ENCODE measurements at regions not wholly inside any gene's neighbourhood (a gene's known extent, or its start where the extent isn't known, plus 50 kb on each side); places are given as distances from the start of the nearest gene placed in this dataset.
"Not testable (repeated sequence)": the region's sequence is repeated elsewhere in the genome, so short reads cannot be mapped to it uniquely, and the experiment has no call there.

- H3K4me1 ChIP-seq (ENCODE audit: control insufficient read depth, extremely low read depth, insufficient read depth, low read length) = no peaks in the 10 kb centered on the region
- no peaks in the 10 kb centered on the region for H3K79me2 ChIP-seq (ENCODE audit: control insufficient read depth, insufficient read depth, low read length)
- TF ChIP-seq EZH2 (IDR thresholded peaks at IDR 0.05; ENCODE audit: low read length, missing control alignments) (no peak), CTCF (conservative IDR thresholded peaks at IDR 0.05 in 1 of 2, IDR thresholded peaks at IDR 0.05 in 1 of 2; ENCODE audit: low read depth in 1 of 2, low read length in 2 of 2) (no peak)
- no peaks in the 10 kb centered on the region for H3K36me3 ChIP-seq (ENCODE audit: control insufficient read depth, insufficient read depth, low read length)
- no peak overlapping the region for H3K4me3 ChIP-seq (replicated peaks in 1 of 4; ENCODE audit: control extremely low read depth in 1 of 4, insufficient read depth in 1 of 4, low read depth in 3 of 4, low read length in 4 of 4)
- no peaks in the 10 kb centered on the region for H3K9me3 ChIP-seq (ENCODE audit: control insufficient read depth, insufficient read depth, low read depth, low read length)
- no peak overlapping the region for H2AFZ ChIP-seq (ENCODE audit: low read length)
- H4K20me1 ChIP-seq (ENCODE audit: control insufficient read depth, extremely low read depth, insufficient read depth, low read length) = no peaks in the 10 kb centered on the region
- no peak for DNase-seq (ENCODE audit: low read depth in 2 of 2)
- H3K9ac ChIP-seq (ENCODE audit: insufficient read depth, low read length) = no peak overlapping the region
- H3K4me2 ChIP-seq (ENCODE audit: extremely low read depth, insufficient read depth, low read length) = no peak overlapping the region
- no peak overlapping the region for H3K27ac ChIP-seq (ENCODE audit: insufficient read depth, low read length)
- H3K27me3 ChIP-seq (ENCODE audit: control insufficient read depth, insufficient read depth, low read length) = peaks cover 2% of the 10 kb centered on the region
Observed at GRCh38 chr10:29228562-29228961, 60.3 kb upstream of the LYZL1 start.

GRCh38 chr10:29229258-29229705, 59.6 kb upstream of the LYZL1 start:
- Histone ChIP-seq H3K9me3 (ENCODE audit: control insufficient read depth, insufficient read depth, low read depth, low read length) (no peaks in the 10 kb centered on the region), H3K79me2 (ENCODE audit: control insufficient read depth, insufficient read depth, low read length) (no peaks in the 10 kb centered on the region), H3K4me1 (ENCODE audit: control insufficient read depth, extremely low read depth, insufficient read depth, low read length) (no peaks in the 10 kb centered on the region), H3K27me3 (ENCODE audit: control insufficient read depth, insufficient read depth, low read length) (peaks cover 2% of the 10 kb centered on the region), H3K4me2 (ENCODE audit: extremely low read depth, insufficient read depth, low read length) (no peak overlapping the region), H3K4me3 (replicated peaks in 1 of 4; ENCODE audit: control extremely low read depth in 1 of 4, insufficient read depth in 1 of 4, low read depth in 3 of 4, low read length in 4 of 4) (no peak overlapping the region), H3K27ac (ENCODE audit: insufficient read depth, low read length) (no peak overlapping the region), H3K36me3 (ENCODE audit: control insufficient read depth, insufficient read depth, low read length) (no peaks in the 10 kb centered on the region), H4K20me1 (ENCODE audit: control insufficient read depth, extremely low read depth, insufficient read depth, low read length) (no peaks in the 10 kb centered on the region), H2AFZ (ENCODE audit: low read length) (no peak overlapping the region), H3K9ac (ENCODE audit: insufficient read depth, low read length) (no peak overlapping the region)
- no peak for TF ChIP-seq CTCF (conservative IDR thresholded peaks at IDR 0.05 in 1 of 2, IDR thresholded peaks at IDR 0.05 in 1 of 2; ENCODE audit: low read depth in 1 of 2, low read length in 2 of 2)
- TF ChIP-seq EZH2 (IDR thresholded peaks at IDR 0.05; ENCODE audit: low read length, missing control alignments) = no peak
- no peak for DNase-seq (ENCODE audit: low read depth in 2 of 2)

GRCh38 chr10:29236910-29237309, 52.0 kb upstream of the LYZL1 start:
- not testable (repeated sequence) for H3K79me2 ChIP-seq (ENCODE audit: control insufficient read depth, insufficient read depth, low read length); H3K36me3 ChIP-seq (ENCODE audit: control insufficient read depth, insufficient read depth, low read length); H4K20me1 ChIP-seq (ENCODE audit: control insufficient read depth, extremely low read depth, insufficient read depth, low read length); H3K9me3 ChIP-seq (ENCODE audit: control insufficient read depth, insufficient read depth, low read depth, low read length); H3K4me2 ChIP-seq (ENCODE audit: extremely low read depth, insufficient read depth, low read length); H3K27me3 ChIP-seq (ENCODE audit: control insufficient read depth, insufficient read depth, low read length); H3K27ac ChIP-seq (ENCODE audit: insufficient read depth, low read length); H2AFZ ChIP-seq (ENCODE audit: low read length); H3K4me3 ChIP-seq (replicated peaks in 1 of 4; ENCODE audit: control extremely low read depth in 1 of 4, insufficient read depth in 1 of 4, low read depth in 3 of 4, low read length in 4 of 4); H3K9ac ChIP-seq (ENCODE audit: insufficient read depth, low read length); DNase-seq (ENCODE audit: low read depth in 2 of 2); H3K4me1 ChIP-seq (ENCODE audit: control insufficient read depth, extremely low read depth, insufficient read depth, low read length)

All from fibroblast of lung (primary cell).